HUES48 (cell line): ENCODE measurements at regions not wholly inside any gene's neighbourhood (a gene's known extent, or its start where the extent isn't known, plus 50 kb on each side); places are given as distances from the start of the nearest gene placed in this dataset.

Experiments used
- H3K27ac ChIP-seq: one replicate; pipeline ENCODE4 v1.7.0; 2013; ENCODE audit warnings: low read depth, low read length, inconsistent platforms
- H3K27me3 ChIP-seq: 2 replicates; pipeline ENCODE4 v1.6.1; 2013; ENCODE audit warnings: mild to moderate bottlenecking, low read length; ENCODE audit not compliant: control insufficient read depth, insufficient read depth
- H3K36me3 ChIP-seq: 2 replicates; pipeline ENCODE4 v1.6.1; 2013; ENCODE audit warnings: low read length; ENCODE audit not compliant: control insufficient read depth, insufficient read depth
- H3K4me1 ChIP-seq: 2 replicates; pipeline ENCODE4 v1.6.1; 2013; ENCODE audit warnings: mild to moderate bottlenecking, low read length; ENCODE audit not compliant: control insufficient read depth, insufficient read depth
- H3K4me3 ChIP-seq: 2 replicates; pipeline ENCODE4 v1.5.1; 2013; ENCODE audit warnings: mild to moderate bottlenecking, low read depth, low read length
- H3K9ac ChIP-seq: 2 replicates; pipeline ENCODE4 v1.6.1; 2013; ENCODE audit warnings: mild to moderate bottlenecking, low read depth, low read length, moderate library complexity
- H3K9me3 ChIP-seq: 2 replicates; pipeline ENCODE4 v1.6.1; 2013; ENCODE audit warnings: low read length; ENCODE audit not compliant: control insufficient read depth, insufficient read depth

DNA sequence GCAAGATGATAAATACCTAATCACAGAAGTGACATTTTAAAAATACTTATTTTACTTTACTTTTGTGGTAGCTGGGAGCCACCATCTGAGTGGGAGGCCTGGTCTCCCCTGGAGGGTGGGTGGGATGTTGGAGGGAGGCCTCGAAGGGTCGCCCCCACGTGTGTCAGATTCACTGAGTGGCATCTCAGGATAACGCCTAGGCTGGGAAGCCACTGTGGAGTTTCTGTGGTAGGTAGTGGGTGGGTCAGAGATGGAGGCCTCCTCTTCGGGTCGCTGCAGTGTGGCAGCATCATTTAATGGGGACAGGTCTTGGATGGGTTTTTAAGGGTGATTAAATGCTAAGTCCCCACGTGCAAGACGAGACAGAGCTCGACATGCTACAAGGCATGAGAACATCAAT is 1154.8 kb upstream of the CDH18 start:
- Histone ChIP-seq H3K9ac (no peak overlapping the region), H3K27me3 (no peaks in the 10 kb centered on the region), H3K27ac (no peak overlapping the region), H3K36me3 (no peaks in the 10 kb centered on the region), H3K4me3 (no peak overlapping the region), H3K9me3 (no peaks in the 10 kb centered on the region), H3K4me1 (no peaks in the 10 kb centered on the region)

DNA sequence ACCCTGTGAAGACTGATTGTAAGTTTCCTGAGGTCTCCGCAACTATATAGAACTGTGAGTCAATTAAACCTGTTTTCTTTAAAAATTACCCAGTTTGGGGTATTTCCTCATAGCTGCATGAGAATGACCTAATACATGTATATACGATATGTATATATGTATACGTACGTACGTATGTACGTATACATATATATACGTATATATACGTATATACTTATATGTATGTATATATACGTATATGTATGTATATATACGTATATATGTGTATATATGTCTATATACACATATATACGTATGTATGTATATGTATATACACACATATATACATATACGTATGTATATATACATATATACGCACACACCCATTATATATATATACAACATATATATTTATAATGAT is 1153.0 kb upstream of the CDH18 start:
- Histone ChIP-seq H3K4me3 (no peak overlapping the region), H3K27ac (no peak overlapping the region), H3K27me3 (no peaks in the 10 kb centered on the region), H3K4me1 (no peaks in the 10 kb centered on the region), H3K9ac (no peak overlapping the region), H3K9me3 (no peaks in the 10 kb centered on the region), H3K36me3 (no peaks in the 10 kb centered on the region)

DNA sequence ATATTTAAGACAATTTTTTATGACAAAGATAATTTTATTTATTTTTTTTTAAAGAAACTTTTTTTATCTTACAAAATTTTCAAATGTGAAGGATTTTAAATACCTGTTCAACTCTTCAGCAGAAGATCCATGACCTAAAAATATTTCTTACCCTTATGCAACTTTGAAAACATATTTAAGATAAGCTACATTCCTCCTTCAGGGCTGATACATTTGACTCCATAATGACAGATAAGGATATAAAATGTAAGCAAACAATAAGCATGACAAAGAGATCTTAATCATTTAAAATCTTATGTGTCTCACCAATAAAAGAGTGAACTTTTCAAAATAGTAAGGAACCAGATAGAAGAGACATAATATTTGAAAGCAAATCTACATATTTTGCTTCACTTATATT is 1138.2 kb upstream of the CDH18 start:
- Histone ChIP-seq H3K27me3 (no peaks in the 10 kb centered on the region), H3K4me1 (peaks cover 4% of the 10 kb centered on the region; the same call in 1 of the 2 replicates), H3K27ac (no peak overlapping the region), H3K9me3 (no peaks in the 10 kb centered on the region), H3K9ac (no peak overlapping the region), H3K36me3 (no peaks in the 10 kb centered on the region), H3K4me3 (no peak overlapping the region)

DNA sequence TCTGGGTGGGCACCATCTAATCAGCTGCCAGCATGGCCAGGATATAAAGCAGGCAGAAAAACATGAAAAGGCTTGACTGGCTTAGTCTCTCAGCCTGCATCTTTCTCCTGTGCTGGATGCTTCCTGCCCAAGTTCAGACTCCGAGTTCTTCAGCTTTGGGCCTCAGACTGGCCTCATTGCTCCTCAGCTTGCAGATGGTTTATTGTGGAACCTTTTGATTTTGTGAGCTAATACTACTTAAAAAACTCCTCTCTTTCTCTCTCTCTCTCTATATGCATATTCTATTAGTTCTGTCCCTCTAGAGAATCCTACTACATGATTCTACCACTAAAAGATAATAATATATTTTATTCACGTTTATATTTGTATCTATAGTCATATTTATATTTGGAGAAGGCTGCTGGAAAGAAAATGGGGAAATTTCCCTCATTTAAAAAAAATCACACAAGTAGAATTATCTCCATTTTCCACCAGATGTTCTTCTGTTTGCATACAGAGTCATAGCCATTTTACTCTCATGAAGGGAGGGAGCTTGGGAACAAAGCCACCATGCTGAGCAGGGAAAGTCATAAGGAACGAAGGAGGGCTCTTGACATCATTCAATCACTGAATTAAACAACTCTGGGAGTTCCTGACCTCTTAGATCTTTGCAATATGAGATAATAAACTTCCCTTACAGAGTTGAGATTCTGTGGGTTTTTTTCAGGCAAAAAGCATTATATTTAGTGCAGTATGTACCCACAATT is 1137.4 kb upstream of the CDH18 start:
- Histone ChIP-seq H3K9me3 (no peaks in the 10 kb centered on the region), H3K4me1 (peaks cover 4% of the 10 kb centered on the region; the same call in 1 of the 2 replicates), H3K4me3 (no peak overlapping the region), H3K27me3 (no peaks in the 10 kb centered on the region), H3K36me3 (no peaks in the 10 kb centered on the region), H3K27ac (no peak overlapping the region), H3K9ac (no peak overlapping the region)

DNA sequence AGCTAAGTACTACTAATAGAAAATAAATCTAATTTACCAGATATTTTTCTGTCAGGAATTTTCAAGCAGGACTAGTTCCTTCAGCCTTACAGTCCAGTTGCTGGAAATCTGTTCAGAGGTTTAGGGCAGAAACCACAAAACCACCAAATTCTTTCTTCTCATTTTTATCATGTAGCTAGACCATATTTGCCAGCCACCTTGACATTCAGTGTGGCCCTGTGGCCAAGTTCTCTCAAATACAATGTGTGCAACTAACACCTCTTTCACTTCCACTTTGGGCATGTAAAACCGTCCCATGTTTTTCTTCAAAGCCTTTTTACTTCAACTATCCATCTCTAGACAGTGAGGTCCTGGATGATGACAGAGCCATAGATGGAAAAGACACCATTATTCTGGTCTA is 1133.2 kb upstream of the CDH18 start:
- Histone ChIP-seq H3K4me1 (peaks cover 4% of the 10 kb centered on the region; the same call in 1 of the 2 replicates), H3K36me3 (no peaks in the 10 kb centered on the region), H3K9me3 (no peaks in the 10 kb centered on the region), H3K9ac (no peak overlapping the region), H3K27me3 (no peaks in the 10 kb centered on the region), H3K27ac (no peak overlapping the region), H3K4me3 (no peak overlapping the region)

DNA sequence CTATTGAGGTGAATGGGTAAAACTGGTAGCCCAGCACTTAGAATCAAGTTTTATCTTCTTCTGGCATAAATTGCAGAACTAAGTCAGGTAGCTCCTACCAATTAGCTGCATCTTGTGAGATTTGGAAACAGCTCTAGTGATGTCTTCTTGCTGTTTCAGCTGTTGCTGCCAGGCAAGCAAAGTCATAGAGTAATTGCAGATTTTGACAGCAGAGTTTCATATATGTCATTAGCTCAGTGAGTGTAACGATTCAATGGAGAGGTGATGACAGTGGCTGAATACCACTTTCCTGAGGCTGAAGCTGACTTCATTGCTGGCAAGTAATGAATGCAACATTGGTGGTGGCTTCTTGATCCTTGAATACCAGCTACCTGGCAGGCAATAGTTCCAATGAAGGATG is 1109.7 kb upstream of the CDH18 start:
- H3K36me3 ChIP-seq, result no peaks in the 10 kb centered on the region
- no peak overlapping the region for H3K9ac ChIP-seq
- H3K9me3 ChIP-seq, result no peaks in the 10 kb centered on the region
- H3K27me3 ChIP-seq, result no peaks in the 10 kb centered on the region
- H3K4me3 ChIP-seq, result no peak overlapping the region
- H3K27ac ChIP-seq, result no peak overlapping the region
- H3K4me1 ChIP-seq, result no peaks in the 10 kb centered on the region

DNA sequence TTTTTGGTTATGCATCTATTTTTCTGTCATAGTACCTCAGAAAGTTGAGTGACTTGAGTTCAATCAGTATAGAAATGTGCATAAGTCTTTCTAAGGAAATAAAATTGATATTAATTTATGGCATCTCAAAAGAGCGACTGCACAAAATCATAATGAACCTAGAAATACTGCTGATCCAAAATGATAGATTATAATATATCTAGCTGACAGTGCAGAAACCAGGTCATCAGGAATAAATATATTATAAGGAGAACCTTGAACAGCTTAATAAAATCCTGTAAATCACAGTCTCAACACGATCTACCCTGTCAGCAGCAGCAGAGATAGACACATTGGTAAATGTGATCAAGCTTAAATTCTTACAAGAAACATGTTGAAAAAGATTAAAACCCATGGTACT is 1106.6 kb upstream of the CDH18 start:
- Histone ChIP-seq H3K9ac (no peak overlapping the region), H3K27me3 (no peaks in the 10 kb centered on the region), H3K4me3 (no peak overlapping the region), H3K27ac (no peak overlapping the region), H3K9me3 (no peaks in the 10 kb centered on the region), H3K4me1 (no peaks in the 10 kb centered on the region), H3K36me3 (no peaks in the 10 kb centered on the region)

DNA sequence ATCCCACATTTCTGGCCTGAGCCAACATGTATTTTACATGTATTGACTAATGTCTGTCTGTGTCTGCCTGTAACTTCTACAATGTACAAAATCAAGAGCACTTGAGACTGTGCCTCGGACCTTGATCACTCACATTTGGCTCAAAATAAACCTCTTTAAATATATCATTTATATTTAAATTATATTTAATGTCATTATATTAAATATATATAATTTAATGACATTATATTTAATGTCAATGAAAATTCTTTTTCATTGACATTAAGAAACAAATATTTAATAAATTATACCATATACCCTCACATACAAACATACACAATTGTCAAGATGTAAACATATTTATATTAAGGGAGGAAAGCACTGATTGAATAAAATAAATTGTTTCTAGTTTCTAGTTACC is 1099.8 kb upstream of the CDH18 start:
- H3K9ac ChIP-seq, result no peak overlapping the region
- H3K27ac ChIP-seq, result no peak overlapping the region
- H3K4me1 ChIP-seq, result no peaks in the 10 kb centered on the region
- H3K9me3 ChIP-seq, result no peaks in the 10 kb centered on the region
- no peaks in the 10 kb centered on the region for H3K27me3 ChIP-seq
- no peak overlapping the region for H3K4me3 ChIP-seq
- no peaks in the 10 kb centered on the region for H3K36me3 ChIP-seq

DNA sequence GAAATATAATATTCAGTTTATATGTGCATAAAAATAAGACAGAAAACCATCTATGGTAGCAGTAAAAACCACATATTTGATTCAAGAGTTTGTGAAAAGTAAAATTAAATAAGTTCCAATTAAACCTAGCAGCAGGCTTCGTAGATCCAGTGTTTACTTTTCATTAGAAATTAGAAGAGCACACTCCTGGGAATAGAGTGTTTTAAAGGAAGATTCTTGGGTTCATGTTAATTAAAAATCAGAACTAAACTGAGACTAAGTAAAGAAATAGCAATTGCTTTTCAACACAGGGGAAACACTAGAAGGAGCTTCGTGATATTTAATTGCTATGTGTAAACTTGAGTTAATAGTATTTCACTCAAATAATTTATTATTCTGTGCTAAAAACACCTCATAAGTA is 1097.8 kb upstream of the CDH18 start:
- no peak overlapping the region for H3K9ac ChIP-seq
- H3K36me3 ChIP-seq, result no peaks in the 10 kb centered on the region
- no peaks in the 10 kb centered on the region for H3K27me3 ChIP-seq
- no peak overlapping the region for H3K27ac ChIP-seq
- no peak overlapping the region for H3K4me3 ChIP-seq
- no peaks in the 10 kb centered on the region for H3K9me3 ChIP-seq
- H3K4me1 ChIP-seq, result no peaks in the 10 kb centered on the region

DNA sequence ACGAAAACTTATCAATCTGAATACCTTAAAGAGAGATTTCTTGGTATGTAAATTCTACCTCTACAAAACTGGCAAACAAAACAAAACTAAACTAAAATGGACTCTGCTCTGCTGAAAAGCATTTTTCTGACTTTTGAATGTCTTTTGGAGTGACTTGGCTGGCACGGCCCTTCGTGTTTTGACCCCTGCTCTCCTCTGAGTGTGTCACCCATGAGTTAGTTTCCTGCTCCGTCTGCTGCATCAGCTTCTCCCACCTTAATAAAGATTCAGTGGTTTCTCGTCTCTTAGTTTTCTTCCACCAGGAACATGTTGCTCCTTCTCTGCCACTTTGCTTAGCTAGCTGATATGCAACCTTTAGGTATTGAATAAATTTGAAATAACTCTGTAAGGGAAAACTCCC is 1084.0 kb upstream of the CDH18 start:
- Histone ChIP-seq H3K27ac (no peak overlapping the region), H3K4me3 (no peak overlapping the region), H3K9ac (no peak overlapping the region), H3K9me3 (no peaks in the 10 kb centered on the region), H3K36me3 (no peaks in the 10 kb centered on the region), H3K4me1 (0 out of 2 replicates have a peak, but pooled peaks cover 4% of the 10 kb centered on the region), H3K27me3 (no peaks in the 10 kb centered on the region)

DNA sequence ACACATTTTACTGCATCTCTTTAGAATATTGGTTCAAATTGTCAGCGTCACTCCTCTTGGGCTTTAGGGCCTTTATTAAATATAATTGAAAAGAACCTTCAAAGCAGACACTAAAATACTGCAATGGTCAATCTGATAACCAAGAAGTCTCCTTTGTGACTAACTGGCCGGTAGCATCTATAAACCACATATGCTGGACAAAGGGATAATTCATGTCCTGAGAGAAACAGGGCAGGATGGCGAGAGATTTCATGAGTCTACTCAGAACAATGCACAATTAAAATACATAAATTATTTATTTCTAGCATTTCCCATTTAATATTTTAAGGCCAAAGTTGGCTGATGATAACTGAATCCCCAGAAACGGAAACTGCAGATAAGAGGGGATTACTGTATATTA is 1083.4 kb upstream of the CDH18 start:
- Histone ChIP-seq H3K36me3 (no peaks in the 10 kb centered on the region), H3K27me3 (no peaks in the 10 kb centered on the region), H3K27ac (no peak overlapping the region), H3K9ac (no peak overlapping the region), H3K4me1 (0 out of 2 replicates have a peak, but pooled peaks cover 4% of the 10 kb centered on the region), H3K9me3 (no peaks in the 10 kb centered on the region), H3K4me3 (no peak overlapping the region)
